WTC11 (cell line): ENCODE measurements at regions not wholly inside any gene's neighbourhood (a gene's known extent, or its start where the extent isn't known, plus 50 kb on each side); places are given as distances from the start of the nearest gene placed in this dataset.
"Not testable (repeated sequence)": the region's sequence is repeated elsewhere in the genome, so short reads cannot be mapped to it uniquely, and the experiment has no call there.

Experiments
- ATAC-seq: fragments of 200-7000 bp; cut with Tn5 transposase; 2 replicates; pipeline ENCODE4 v1.10.0; 2021; ENCODE audit warnings: mild to moderate bottlenecking, moderate library complexity
- CTCF ChIA-PET: fragments of 300-600 bp; sonication (Branson Sonifier 250); formaldehyde crosslinking; loops from one replicate; lab custom pipeline; 2021; ENCODE audit warnings: antibody characterized with exemption; lab: Charles Lee
- POLR2A ChIA-PET: fragments of 350-600 bp; sonication (Branson Sonifier 250); formaldehyde crosslinking; loops from one replicate; lab custom pipeline; 2021; ENCODE audit warnings: antibody characterized with exemption; lab: Charles Lee
- DNase-seq: peaks from one replicate; pipeline ENCODE4 v3.0.0; 2021; ENCODE audit warnings: low spot score
- H3K27ac Mint-ChIP-seq: 2 replicates; pipeline ENCODE4 v1.8.0; 2021; ENCODE audit warnings: mixed read lengths
- H3K27me3 Mint-ChIP-seq: 2 replicates; pipeline ENCODE4 v1.8.0; 2021; ENCODE audit warnings: low read depth, mild to moderate bottlenecking, moderate library complexity, mixed read lengths
- H3K36me3 Mint-ChIP-seq: 2 replicates; pipeline ENCODE4 v1.8.0; 2021; ENCODE audit warnings: mixed read lengths
- H3K4me1 Mint-ChIP-seq: 2 replicates; pipeline ENCODE4 v1.8.0; 2022; ENCODE audit warnings: mixed read lengths
- H3K4me3 Mint-ChIP-seq: 2 replicates; pipeline ENCODE4 v1.8.0; 2021; ENCODE audit warnings: mild to moderate bottlenecking, moderate library complexity, mixed read lengths
- H3K9me3 Mint-ChIP-seq: 2 replicates; pipeline ENCODE4 v1.8.0; 2021; ENCODE audit warnings: mixed read lengths
- ATF1 ChIP-seq: sonication (generic); formaldehyde crosslinking; IDR thresholded peaks from 2 replicates; pipeline ENCODE4 v1.8.1; 2023; ENCODE audit warnings: mild to moderate bottlenecking, moderate library complexity, missing genetic modification reagents
- CREB1 ChIP-seq: sonication (generic); formaldehyde crosslinking; IDR thresholded peaks from 2 replicates; pipeline ENCODE4 v1.8.0; 2023; ENCODE audit warnings: mild to moderate bottlenecking, missing genetic modification reagents
- MXD4 ChIP-seq: fragments of 250-450 bp; sonication (Bioruptor Pico); IDR thresholded peaks from 2 replicates; pipeline ENCODE4 v1.8.0; 2021; ENCODE audit warnings: mild to moderate bottlenecking, moderate library complexity, borderline replicate concordance
- RELA ChIP-seq: sonication (generic); formaldehyde crosslinking; IDR thresholded peaks from 2 replicates; pipeline ENCODE4 v1.8.1; 2022; ENCODE audit warnings: missing genetic modification reagents, mild to moderate bottlenecking, borderline replicate concordance
- TCF7 ChIP-seq: sonication (generic); formaldehyde crosslinking; IDR thresholded peaks from 2 replicates; pipeline ENCODE4 v1.8.0; 2022; ENCODE audit warnings: mild to moderate bottlenecking, low read depth, missing genetic modification reagents, moderate library complexity
- TP53 ChIP-seq: sonication (generic); formaldehyde crosslinking; IDR thresholded peaks from 2 replicates; pipeline ENCODE4 v1.8.1; 2023; ENCODE audit warnings: mild to moderate bottlenecking, missing genetic modification reagents
- ZBTB21 ChIP-seq: sonication (generic); formaldehyde crosslinking; IDR thresholded peaks from 2 replicates; pipeline ENCODE4 v1.8.1; 2023; ENCODE audit warnings: mild to moderate bottlenecking, missing genetic modification reagents, borderline replicate concordance
- ZNF121 ChIP-seq: sonication (generic); formaldehyde crosslinking; IDR thresholded peaks from 2 replicates; pipeline ENCODE4 v1.8.0; 2023; ENCODE audit warnings: missing genetic modification reagents
- ZNF281 ChIP-seq: sonication (generic); formaldehyde crosslinking; IDR thresholded peaks from 2 replicates; pipeline ENCODE4 v1.8.0; 2023; ENCODE audit warnings: mild to moderate bottlenecking, missing genetic modification reagents
- TF ChIP-seq, protein P1 (sequence below): sonication (generic); formaldehyde crosslinking; IDR thresholded peaks from 2 replicates; pipeline ENCODE4 v1.8.0; 2022; ENCODE audit warnings: mild to moderate bottlenecking, missing genetic modification reagents
- TF ChIP-seq, protein P2 (sequence below): sonication (generic); formaldehyde crosslinking; IDR thresholded peaks from 2 replicates; pipeline ENCODE4 v1.8.0; 2022; ENCODE audit warnings: mild to moderate bottlenecking, missing genetic modification reagents
- TF ChIP-seq, protein P3 (sequence below): sonication (generic); formaldehyde crosslinking; IDR thresholded peaks from 2 replicates; pipeline ENCODE4 v1.8.1; 2023; ENCODE audit warnings: mild to moderate bottlenecking, moderate library complexity, missing genetic modification reagents
- TF ChIP-seq, protein P4 (sequence below): fragments of 250-450 bp; sonication (Bioruptor Pico); IDR thresholded peaks from 2 replicates; pipeline ENCODE4 v1.9.0; 2021; ENCODE audit warnings: mild to moderate bottlenecking

- TF ChIP-seq, protein P1, sequence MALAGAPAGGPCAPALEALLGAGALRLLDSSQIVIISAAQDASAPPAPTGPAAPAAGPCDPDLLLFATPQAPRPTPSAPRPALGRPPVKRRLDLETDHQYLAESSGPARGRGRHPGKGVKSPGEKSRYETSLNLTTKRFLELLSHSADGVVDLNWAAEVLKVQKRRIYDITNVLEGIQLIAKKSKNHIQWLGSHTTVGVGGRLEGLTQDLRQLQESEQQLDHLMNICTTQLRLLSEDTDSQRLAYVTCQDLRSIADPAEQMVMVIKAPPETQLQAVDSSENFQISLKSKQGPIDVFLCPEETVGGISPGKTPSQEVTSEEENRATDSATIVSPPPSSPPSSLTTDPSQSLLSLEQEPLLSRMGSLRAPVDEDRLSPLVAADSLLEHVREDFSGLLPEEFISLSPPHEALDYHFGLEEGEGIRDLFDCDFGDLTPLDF (CRISPR knock-in tag), result no peak
- no peak for TF ChIP-seq ATF1
- TF ChIP-seq, protein P2, sequence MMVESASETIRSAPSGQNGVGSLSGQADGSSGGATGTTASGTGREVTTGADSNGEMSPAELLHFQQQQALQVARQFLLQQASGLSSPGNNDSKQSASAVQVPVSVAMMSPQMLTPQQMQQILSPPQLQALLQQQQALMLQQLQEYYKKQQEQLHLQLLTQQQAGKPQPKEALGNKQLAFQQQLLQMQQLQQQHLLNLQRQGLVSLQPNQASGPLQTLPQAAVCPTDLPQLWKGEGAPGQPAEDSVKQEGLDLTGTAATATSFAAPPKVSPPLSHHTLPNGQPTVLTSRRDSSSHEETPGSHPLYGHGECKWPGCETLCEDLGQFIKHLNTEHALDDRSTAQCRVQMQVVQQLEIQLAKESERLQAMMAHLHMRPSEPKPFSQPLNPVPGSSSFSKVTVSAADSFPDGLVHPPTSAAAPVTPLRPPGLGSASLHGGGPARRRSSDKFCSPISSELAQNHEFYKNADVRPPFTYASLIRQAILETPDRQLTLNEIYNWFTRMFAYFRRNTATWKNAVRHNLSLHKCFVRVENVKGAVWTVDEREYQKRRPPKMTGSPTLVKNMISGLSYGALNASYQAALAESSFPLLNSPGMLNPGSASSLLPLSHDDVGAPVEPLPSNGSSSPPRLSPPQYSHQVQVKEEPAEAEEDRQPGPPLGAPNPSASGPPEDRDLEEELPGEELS (CRISPR knock-in tag), result no peak
- TF ChIP-seq, protein P3, sequence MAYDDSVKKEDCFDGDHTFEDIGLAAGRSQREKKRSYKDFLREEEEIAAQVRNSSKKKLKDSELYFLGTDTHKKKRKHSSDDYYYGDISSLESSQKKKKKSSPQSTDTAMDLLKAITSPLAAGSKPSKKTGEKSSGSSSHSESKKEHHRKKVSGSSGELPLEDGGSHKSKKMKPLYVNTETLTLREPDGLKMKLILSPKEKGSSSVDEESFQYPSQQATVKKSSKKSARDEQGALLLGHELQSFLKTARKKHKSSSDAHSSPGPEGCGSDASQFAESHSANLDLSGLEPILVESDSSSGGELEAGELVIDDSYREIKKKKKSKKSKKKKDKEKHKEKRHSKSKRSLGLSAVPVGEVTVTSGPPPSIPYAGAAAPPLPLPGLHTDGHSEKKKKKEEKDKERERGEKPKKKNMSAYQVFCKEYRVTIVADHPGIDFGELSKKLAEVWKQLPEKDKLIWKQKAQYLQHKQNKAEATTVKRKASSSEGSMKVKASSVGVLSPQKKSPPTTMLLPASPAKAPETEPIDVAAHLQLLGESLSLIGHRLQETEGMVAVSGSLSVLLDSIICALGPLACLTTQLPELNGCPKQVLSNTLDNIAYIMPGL, result no peak
- TF ChIP-seq, protein P4, sequence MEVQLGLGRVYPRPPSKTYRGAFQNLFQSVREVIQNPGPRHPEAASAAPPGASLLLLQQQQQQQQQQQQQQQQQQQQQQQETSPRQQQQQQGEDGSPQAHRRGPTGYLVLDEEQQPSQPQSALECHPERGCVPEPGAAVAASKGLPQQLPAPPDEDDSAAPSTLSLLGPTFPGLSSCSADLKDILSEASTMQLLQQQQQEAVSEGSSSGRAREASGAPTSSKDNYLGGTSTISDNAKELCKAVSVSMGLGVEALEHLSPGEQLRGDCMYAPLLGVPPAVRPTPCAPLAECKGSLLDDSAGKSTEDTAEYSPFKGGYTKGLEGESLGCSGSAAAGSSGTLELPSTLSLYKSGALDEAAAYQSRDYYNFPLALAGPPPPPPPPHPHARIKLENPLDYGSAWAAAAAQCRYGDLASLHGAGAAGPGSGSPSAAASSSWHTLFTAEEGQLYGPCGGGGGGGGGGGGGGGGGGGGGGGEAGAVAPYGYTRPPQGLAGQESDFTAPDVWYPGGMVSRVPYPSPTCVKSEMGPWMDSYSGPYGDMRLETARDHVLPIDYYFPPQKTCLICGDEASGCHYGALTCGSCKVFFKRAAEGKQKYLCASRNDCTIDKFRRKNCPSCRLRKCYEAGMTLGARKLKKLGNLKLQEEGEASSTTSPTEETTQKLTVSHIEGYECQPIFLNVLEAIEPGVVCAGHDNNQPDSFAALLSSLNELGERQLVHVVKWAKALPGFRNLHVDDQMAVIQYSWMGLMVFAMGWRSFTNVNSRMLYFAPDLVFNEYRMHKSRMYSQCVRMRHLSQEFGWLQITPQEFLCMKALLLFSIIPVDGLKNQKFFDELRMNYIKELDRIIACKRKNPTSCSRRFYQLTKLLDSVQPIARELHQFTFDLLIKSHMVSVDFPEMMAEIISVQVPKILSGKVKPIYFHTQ (CRISPR knock-in tag), result no peak
- no peak for TF ChIP-seq CREB1 (CRISPR knock-in tag)
- no peak for TF ChIP-seq TP53
- no peak for TF ChIP-seq ZBTB21 (CRISPR knock-in tag)
- TF ChIP-seq MXD4, result no peak
- no peak for TF ChIP-seq RELA
These were observed 355.5 kb downstream of the FBXW7 start (continued) for GRCh38 chr4:152180369-152180768.

- H3K4me1 Mint-ChIP-seq, H3K27ac Mint-ChIP-seq, H3K27me3 Mint-ChIP-seq, ATAC-seq, H3K36me3 Mint-ChIP-seq, CTCF ChIA-PET, H3K9me3 Mint-ChIP-seq, H3K4me3 Mint-ChIP-seq, DNase-seq, POLR2A ChIA-PET: not testable (repeated sequence)
These were observed 358.4 kb downstream of the FBXW7 start for GRCh38 chr4:152177538-152177937.

GRCh38 chr4:152176627-152177214 is 359.2 kb downstream of the FBXW7 start:
- ChIA-PET POLR2A (no interaction called here), CTCF (no interaction called here)
- no peaks in the 10 kb centered on the region for H3K36me3 Mint-ChIP-seq
- DNase-seq, result no peak
- no peak overlapping the region for H3K4me3 Mint-ChIP-seq
- H3K9me3 Mint-ChIP-seq, result 0 out of 2 replicates have a peak, but pooled peaks cover 4% of the 10 kb centered on the region
- no peak for ATAC-seq
- no peak overlapping the region for H3K27ac Mint-ChIP-seq
- H3K4me1 Mint-ChIP-seq, result no peaks in the 10 kb centered on the region
- TF ChIP-seq TCF7 (CRISPR knock-in tag), result no peak
- no peak for TF ChIP-seq ZNF281 (CRISPR knock-in tag)
- peak; percentile 66; the same call in 1 of the 2 replicates for TF ChIP-seq ZNF121
- H3K27me3 Mint-ChIP-seq, result no peaks in the 10 kb centered on the region
